Stimulated activated CD4-positive, alpha-beta T cell treated with anti-CD3 and anti-CD28 coated beads, Interleukin-2, amount 100 ng/mL, for 24 hours (primary cell): ENCODE measurements at regions not wholly inside any gene's neighbourhood (a gene's known extent, or its start where the extent isn't known, plus 50 kb on each side); places are given as distances from the start of the nearest gene placed in this dataset.
"Not testable (repeated sequence)": the region's sequence is repeated elsewhere in the genome, so short reads cannot be mapped to it uniquely, and the experiment has no call there.

Source experiments
- DNase-seq, 2 donors: peaks; one replicate each; pipeline ENCODE4 v3.0.0-alpha.2; 2020

DNA sequence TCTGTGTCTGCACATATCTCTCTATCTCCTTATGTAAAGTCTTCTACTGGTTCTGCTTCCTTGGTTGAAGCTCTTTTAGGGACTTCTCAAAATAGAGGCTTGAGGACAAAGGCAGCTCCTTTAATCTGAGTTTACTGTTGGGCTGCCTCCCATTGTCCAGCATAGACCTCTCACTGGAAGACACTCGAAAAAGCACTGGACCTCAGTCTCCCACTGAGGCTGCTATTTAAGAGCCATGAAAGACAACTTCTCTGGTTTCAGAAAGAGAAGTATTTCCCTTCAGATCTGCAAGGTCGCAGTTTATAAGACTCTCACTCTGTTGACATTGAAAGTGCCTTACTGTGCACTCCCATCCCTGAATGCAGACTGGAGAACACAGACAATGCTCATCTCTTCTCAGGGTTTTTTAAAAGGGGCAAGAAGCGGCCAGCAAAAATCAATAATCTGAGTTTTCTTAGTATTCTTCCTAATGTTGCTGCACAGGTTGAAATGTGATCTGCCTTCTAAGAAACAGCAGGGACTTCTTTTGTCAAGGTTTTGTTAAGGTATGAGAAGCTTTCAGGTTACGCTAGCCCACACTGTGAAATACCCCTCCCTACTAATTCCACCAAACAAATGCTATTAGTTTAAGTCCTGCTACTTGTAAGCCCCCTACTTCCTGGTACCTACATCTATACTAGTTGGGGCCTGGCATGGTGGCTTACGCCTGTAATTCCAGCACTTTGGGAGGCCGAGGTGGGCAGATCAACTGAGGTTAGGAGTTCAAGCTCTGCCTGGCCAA, 450.0 kb upstream of the SLC10A2 start:
- no peak for DNase-seq

GRCh38 chr13:103515410-103515809, 449.2 kb upstream of the SLC10A2 start:
- DNase-seq, result no peak

GRCh38 chr13:103514619-103515018, 448.4 kb upstream of the SLC10A2 start:
- DNase-seq, result no peak

DNA sequence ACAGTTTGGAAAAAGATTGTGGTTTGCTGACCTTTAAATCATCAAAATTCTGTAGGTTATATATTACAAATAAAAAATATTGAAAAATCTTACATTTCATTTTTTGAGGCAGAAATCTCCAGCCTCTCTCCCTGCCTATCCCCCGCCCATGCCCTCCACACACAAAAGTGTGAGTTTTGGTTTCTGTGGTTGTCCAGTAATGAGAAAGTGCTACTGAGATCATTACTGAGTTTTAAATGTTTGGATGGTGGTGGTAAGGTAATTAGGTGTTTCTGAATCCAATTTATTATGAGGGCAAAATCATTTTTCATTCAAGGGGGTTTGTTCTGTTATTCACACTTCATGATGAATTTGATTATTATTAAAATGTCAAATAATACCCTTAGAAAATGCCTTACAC, 448.0 kb upstream of the SLC10A2 start:
- DNase-seq, result no peak

- no peak for DNase-seq
Measured at GRCh38 chr13:103510007-103510535, 443.9 kb upstream of the SLC10A2 start.

GRCh38 chr13:103497404-103497803, 431.2 kb upstream of the SLC10A2 start:
- DNase-seq, result no peak

GRCh38 chr13:103487841-103488240, 421.6 kb upstream of the SLC10A2 start:
- no peak for DNase-seq

DNA sequence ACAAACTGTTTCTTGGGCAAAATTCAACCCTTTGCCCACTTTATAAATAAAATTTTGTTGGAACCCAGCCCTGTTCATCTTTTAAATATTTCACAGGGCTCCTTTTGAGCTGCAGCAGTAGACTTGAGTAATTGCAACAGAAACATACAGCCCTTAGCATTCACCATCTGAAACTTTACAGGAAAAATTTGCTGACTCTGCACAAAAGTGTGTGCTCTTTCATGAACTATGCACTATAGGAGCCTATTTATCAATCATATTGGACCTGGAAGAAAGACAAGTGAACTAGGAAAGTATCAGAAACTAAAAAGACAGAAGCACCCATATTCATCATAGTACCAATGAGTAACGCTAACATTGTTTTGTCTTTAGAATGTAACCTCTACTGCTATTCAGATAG, 406.9 kb upstream of the SLC10A2 start:
- no peak for DNase-seq

DNA sequence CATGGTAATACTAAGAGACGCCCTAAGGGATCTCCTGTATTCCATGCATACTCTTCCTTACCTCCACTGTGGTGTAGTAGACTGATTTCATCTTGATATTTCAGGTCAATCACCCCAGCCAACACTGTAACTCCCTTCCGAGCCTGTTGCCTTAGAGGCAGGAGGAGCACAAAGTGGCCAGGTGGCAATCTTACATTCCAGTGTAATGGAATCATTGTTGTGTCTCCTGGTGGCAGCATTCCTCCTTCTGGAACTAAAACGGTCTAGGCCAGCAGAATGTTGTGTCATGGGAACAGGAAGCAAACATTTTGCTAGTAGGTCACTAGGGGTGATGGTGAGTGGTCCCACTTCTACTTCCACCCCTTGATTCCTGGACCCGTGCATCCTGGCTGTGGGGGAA, 405.7 kb upstream of the SLC10A2 start:
- no peak for DNase-seq

DNA sequence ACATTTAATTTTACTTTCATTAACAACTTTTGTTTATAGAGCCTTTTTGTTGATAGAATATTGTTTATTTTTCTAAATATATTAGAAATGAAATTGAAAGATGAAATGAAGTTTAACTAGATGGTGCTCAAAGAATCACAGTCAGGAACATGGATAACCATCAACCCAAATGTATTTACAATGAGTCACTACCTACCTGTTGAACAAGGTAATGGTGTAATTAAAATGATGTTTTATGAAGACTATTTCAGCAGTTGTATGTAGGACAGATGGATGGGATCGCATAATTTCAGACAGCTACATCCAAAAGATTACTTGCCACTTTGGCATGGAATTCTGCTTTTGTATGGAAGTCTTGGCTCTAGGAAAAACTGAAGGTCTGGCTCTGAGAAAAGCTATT, 403.6 kb upstream of the SLC10A2 start:
- DNase-seq, result no peak

DNA sequence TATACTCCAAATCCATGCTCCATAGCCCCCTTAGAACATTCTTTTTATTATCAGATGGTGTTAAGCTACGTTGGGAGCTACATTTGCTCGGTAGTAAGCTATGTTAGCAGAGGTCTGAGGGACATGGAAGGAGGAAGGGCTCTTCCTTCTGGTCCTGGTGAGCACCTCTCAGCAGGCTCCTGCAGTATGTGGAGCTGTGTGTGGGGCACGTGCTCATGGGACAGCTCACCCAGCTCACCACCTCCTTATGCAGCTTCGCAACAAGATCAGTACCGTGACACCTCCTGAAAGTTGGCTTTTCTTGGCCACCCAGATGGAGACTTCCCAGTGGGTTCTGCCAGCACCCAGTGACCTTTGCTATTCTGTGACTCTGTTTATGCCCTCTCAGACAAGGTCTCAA, 400.5 kb upstream of the SLC10A2 start:
- DNase-seq, result no peak

GRCh38 chr13:103460246-103460645, 394.0 kb upstream of the SLC10A2 start:
- not testable (repeated sequence) for DNase-seq

DNA sequence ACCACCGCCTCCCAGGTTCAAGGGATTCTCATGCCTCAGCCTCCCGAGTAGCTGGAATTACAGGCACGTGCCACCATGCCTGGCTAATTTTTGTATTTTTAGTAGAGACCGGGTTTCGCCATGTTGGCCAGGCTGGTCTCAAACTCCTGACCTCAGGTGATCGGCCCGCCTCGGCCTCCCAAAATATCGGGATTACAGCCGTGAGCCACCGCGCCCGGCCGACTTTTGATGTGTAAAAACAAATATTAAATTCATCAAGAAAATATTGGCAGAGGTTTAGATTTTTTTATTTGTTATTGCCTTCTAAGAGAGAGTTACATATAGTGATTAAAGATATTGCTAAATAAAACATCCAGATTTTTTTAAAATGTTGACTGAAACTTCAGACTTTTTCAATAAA, 390.8 kb upstream of the SLC10A2 start:
- not testable (repeated sequence) for DNase-seq

- no peak for DNase-seq
Measured at GRCh38 chr13:103451656-103452055, 385.4 kb upstream of the SLC10A2 start.

DNA sequence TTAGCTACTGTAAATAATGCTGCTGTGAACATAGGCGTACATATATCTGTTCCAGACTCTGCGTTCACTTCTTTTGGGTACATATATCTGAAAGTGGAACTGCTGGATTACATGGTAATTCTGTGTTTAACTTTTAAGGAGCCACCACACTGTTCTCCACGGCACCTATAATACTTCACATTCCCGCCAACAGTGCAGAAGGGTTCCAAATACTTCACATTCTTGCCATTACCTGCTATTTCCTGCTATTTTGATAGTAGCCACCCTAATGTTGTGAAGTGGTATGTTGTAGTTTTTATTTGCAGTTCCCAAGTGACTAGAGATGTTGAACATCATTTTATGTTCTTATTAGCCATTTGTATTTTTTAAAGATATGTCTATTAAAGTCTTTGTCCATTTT, 377.4 kb upstream of the SLC10A2 start:
- DNase-seq, result no peak

DNA sequence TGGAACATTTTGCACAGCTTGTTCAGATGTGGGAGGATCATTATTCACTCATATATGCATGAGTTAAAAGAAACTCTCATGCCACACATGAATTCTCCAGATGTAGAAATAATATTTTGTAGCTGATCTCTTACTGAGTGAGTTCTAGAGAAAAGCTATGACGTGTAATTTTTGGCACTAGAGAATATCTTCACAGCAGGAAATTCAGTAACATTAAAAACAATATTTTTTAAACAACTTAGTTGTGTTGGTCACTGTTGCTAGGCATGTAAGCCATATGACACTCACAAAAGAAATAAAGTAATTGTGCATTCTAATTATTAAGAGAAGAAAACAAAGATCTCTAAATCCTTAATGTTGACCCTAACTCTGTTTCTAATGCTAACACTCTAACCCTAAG, 371.4 kb upstream of the SLC10A2 start:
- no peak for DNase-seq

- DNase-seq, result no peak
Measured at GRCh38 chr13:103436057-103436654, 369.9 kb upstream of the SLC10A2 start.

GRCh38 chr13:103431856-103432255, 365.6 kb upstream of the SLC10A2 start:
- DNase-seq, result no peak

DNA sequence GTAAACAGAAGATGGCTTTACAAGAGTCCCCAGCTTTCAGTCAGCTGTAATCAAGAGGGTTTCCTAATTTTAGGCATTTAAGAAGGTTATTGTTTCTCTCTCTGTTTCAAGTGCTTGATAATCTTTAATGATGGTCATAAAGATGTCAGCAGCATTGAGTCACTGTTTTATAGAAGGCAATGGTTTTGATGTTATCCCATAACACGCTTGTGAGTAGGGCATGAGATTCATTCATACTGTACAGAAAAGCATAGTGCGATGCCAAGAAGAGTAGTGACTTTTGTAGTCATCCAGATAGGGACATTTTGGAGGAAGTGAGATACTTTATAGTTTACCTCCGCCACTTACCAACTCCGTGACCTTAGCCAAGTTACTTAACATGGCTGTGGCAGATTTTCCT, 364.2 kb upstream of the SLC10A2 start:
- DNase-seq, result no peak

- no peak for DNase-seq
Measured at GRCh38 chr13:103410002-103410401, 343.8 kb upstream of the SLC10A2 start.

GRCh38 chr13:103406967-103407366, 340.8 kb upstream of the SLC10A2 start:
- no peak for DNase-seq

- no peak for DNase-seq
Measured at GRCh38 chr13:103405297-103405696, 339.1 kb upstream of the SLC10A2 start.

DNA sequence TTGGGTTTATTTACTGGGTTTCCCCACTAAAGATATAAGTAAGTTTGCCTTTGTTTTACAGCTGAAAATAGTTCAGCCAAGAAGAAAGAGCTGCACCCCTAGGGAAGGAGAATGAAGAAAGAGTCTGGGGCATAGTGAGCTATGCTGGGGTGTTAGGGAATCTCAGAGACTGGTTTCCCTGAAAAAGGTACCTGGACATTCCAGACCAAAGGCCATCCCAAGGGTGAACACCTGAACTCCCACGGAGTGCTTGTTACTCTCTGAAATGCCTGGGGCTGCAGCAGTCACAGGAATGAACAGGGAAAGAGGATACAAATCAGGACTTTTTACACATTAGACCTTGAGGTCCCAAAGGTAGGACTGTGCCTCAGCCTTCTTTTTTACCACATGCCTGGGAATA, 337.6 kb upstream of the SLC10A2 start:
- DNase-seq, result no peak

- DNase-seq, result no peak
Measured at GRCh38 chr13:103403148-103403740, 337.0 kb upstream of the SLC10A2 start.
